D721Med (cell line): ENCODE measurements at regions not wholly inside any gene's neighbourhood (a gene's known extent, or its start where the extent isn't known, plus 50 kb on each side); places are given as distances from the start of the nearest gene placed in this dataset.

ENCODE experiments used
- DNase-seq: peaks from one replicate; pipeline ENCODE4 v3.0.0; 2011; ENCODE audit warnings: low spot score; ENCODE audit not compliant: insufficient read length
- FAIRE-seq: peaks from 2 replicates; lab custom pipeline; 2011; peaks lifted over from hg19 to GRCh38; lab: Jason Lieb, UNC
- TF ChIP-seq, protein P1 (sequence below): IDR thresholded peaks from 2 replicates; pipeline ENCODE4 v1.5.1; 2012; ENCODE audit warnings: mild to moderate bottlenecking, control low read depth; ENCODE audit not compliant: insufficient read depth; ENCODE audit errors: missing control alignments

DNA sequence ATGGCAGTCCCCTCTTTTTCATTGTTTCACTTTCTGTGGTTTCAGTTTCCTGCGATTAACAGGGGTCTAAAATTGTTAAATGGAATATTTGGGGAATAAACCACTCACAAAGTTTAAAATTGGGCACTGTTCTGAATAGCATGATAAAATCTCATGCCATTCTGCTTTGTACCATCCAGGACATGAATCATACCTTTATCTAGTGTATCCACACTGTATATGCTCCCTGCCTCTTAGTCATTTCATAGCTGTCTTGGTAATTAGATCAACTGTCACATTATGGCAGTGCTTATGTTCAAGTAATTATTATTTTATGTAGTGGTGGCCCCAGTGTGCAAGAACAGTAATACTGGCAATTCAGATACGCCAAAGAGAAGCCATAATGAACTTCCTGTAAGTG is 734.5 kb downstream of the ZPLD1 start:
- TF ChIP-seq, protein P1, sequence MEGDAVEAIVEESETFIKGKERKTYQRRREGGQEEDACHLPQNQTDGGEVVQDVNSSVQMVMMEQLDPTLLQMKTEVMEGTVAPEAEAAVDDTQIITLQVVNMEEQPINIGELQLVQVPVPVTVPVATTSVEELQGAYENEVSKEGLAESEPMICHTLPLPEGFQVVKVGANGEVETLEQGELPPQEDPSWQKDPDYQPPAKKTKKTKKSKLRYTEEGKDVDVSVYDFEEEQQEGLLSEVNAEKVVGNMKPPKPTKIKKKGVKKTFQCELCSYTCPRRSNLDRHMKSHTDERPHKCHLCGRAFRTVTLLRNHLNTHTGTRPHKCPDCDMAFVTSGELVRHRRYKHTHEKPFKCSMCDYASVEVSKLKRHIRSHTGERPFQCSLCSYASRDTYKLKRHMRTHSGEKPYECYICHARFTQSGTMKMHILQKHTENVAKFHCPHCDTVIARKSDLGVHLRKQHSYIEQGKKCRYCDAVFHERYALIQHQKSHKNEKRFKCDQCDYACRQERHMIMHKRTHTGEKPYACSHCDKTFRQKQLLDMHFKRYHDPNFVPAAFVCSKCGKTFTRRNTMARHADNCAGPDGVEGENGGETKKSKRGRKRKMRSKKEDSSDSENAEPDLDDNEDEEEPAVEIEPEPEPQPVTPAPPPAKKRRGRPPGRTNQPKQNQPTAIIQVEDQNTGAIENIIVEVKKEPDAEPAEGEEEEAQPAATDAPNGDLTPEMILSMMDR: no peak
- DNase-seq (no peak), FAIRE-seq (no peak)

DNA sequence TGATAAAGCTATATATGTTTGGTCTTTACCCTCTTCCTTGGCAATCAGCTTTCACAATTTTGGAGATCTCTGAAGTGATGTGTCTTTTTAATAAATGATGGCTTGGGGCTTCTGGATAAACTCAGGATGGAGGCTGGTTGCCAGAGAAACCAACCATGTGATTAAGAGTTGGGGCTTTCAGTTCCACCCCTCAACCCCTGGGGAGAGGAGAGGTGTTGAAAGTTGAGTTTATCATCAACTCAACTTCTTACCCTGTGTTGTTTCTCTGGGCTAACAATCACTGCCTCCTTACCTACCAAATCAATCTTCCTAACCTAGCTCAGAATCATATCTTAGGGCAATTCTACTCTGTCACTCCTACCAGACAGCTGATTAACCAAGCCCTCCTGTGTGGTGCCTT is 735.8 kb downstream of the ZPLD1 start:
- no peak for DNase-seq
- FAIRE-seq: no peak
- TF ChIP-seq, protein P1: no peak

DNA sequence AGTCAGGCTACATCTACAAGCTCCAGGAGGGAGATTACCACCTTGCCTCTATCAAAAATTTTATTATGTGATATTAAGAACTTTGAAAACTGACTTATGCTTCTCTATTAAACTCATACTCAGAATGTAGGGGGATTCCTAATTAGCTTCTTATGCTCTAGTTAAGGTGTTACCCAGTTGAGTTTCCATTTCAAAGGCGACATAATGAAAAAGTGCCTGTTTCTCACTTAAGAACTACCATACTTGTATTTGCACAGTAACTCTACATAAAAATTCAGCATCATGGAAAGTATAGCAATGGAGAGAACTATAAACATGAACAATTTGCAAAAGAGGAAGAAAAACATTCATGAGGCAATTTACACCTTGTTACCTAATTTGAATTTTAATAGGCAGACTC is 739.1 kb downstream of the ZPLD1 start:
- FAIRE-seq: no peak
- no peak for DNase-seq
- TF ChIP-seq, protein P1: no peak

DNA sequence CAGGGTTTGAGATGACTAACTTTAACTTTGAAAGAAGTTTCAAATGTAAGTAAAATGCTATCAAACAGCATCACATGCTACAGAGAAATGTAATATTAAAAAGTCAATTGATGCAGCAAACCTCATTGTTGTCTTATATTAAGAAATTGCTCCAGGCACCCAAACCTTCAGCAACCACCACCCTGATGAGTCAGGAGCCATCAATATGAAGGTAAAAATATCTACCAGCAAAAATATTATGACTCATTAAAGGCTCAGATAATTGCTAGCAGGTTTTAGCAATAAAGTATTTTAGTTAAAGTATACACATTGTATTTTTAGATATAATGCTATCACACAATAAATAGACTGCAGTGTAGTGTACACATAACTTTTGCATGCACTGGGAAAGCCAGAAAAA is 746.3 kb downstream of the ZPLD1 start:
- DNase-seq (no peak), FAIRE-seq (no peak)
- TF ChIP-seq, protein P1: no peak

DNA sequence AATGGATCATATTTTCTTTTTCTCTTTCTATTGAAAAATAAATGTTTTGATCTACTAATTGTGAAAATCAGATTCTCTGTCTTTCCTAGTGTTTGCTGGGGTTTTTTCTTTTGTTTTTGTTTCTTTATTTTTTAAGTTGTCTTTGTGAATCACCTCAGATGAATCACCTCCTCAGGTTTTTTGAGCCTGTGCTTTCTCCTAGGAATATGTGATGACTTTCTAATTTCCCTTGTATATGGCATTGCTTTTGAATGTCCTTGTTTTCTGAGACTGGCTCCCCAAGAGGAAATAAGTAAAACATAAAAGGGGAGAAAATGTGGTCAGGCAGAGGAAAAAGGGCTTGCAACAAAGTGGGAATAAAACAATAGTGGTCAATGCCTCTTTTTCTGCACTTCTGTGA is 750.0 kb downstream of the ZPLD1 start:
- no peak for DNase-seq

DNA sequence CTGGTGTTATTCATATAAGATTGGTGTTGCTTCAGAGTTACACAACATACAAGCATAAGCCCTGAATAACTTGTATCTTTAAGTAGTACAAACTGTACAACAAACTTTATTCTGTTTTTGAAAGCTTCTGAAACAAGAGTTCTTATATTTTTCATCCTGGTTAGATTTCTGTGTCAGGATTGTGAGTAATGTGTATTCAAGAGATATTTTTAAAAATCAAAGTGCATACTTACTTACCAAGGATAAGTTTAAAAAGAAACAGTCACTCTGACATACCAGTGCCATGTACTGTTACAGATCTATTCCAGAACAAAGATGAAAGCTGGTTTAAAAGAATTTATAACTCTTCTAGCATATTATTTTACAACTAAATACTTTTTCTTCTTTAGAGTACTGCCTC is 755.1 kb downstream of the ZPLD1 start:
- FAIRE-seq (no peak), DNase-seq (no peak)
- TF ChIP-seq, protein P1: no peak

More for the DNA sequence above, 750.0 kb downstream of the ZPLD1 start:
- TF ChIP-seq, protein P1: no peak
- FAIRE-seq: no peak

DNA sequence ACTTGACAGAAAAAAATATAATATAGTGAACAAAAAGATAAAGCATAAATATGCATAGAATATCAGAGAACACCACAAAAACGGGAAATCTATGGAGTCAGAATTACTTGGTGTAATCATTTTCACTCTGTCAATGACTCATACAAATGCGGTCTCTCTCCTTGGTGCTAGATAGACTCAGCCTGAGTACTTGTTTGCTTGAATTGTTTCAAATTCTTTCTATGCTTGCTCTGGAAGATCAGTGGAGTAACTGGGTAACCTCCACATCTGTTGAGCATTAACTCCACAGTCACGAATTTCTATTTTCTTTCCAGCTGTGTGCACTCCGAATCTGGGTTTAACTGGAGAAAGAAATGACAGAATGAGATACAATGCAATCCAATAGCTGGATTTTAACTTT is 760.4 kb downstream of the ZPLD1 start:
- FAIRE-seq (no peak), DNase-seq (no peak)
- TF ChIP-seq, protein P1: no peak
